Mucosa of gallbladder (tissue), 1 donor: ENCODE measurements at regions not wholly inside any gene's neighbourhood (a gene's known extent, or its start where the extent isn't known, plus 50 kb on each side); places are given as distances from the start of the nearest gene placed in this dataset.

Experiments
- DNase-seq: peaks from one replicate; pipeline ENCODE4 v3.0.0-alpha.2; 2020; ENCODE audit warnings: low spot score
- donor health status: DM: no; HTN: no; CAD: no.

DNA sequence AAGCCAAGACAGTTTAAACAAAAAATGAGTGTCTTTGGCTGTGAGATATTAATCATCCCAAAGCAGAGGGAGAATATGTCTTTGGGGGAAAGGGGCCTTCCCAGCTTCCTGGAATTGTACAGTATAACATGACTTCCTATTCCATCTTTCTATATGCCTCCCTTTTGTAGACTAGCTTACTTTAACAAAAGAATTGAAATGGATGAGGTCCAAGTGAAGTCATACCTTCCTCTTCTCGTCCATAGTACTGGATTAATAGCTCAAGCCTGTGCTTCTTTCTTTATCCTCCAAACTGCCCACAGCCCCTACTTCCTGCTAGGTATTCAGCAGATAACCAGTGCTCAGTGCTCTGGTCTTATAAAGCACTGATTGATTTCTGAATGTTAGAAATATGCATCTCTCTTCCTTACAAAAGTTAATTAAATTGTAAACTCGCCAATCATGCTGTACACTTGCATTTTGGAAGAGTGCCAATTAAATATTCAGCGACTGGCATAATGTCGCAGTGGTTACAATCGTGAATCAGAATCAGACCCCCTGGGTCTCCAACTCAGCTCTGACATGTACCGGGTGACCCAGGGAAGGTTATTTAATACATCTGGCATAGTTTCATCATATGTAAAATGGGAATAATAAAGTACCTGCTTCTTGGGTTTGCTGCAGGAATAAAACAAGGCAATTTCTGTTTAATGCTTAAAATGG, 325.1 kb downstream of the RND3 start:
- no peak for DNase-seq

DNA sequence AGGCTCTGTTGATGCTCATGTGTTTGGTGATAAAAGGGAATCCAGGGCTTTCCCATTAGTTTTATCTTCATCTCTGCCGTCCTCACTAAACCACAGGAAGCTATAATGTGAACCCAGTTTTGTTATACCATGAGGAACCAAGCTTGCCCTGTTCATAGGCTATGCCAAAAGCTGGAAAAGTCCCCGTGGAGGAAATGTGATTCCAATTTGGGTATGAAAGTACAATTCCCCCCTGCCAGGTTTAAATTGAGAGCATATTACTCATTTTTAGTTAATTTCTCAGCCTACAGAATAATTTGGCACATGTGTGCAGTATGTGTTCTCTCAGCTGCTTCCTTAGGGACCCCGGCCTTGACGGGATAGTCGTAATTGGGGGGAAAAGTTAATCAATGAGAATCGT, 327.4 kb downstream of the RND3 start:
- no peak for DNase-seq

DNA sequence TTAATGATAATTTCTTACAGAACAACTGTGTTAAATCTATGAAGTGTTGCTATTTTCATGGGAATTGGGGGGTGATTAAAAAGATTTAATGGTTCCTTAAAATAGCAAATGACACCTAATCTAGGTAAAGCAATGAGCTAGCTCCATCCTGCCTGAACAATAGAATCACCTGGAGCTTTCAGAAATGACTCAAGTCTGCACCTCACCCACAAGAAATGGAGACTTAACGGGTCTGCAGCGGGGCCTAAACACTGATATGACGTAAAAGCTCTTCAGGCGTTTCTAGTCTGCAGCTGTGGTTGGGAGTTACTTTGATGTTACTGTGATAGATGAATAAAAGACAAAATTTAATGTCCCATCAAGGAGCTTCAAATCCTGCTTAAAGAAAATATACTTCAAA, 328.2 kb downstream of the RND3 start:
- DNase-seq = no peak

DNA sequence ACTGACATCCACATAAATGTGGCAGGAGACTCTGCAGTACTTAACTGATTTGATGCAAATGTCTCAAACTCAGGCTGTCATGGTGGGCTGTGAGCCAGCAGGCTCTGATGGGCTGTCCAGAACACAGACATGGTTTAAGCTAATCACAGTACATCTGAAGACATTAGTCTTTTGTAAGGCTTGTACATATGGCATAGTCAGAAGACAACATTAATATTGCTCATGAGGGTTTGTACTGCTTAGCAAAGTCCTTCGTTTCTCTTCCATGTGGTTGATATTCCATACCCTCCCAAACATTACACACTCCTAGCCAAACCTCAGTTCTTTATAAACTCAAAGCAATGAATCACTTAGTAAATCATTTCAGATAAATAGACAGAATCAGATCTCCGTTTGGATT, 330.6 kb downstream of the RND3 start:
- no peak for DNase-seq

GRCh38 chr2:150156415-150156814, 331.1 kb downstream of the RND3 start:
- DNase-seq = no peak

GRCh38 chr2:150154308-150154797, 333.1 kb downstream of the RND3 start:
- DNase-seq = no peak

DNA sequence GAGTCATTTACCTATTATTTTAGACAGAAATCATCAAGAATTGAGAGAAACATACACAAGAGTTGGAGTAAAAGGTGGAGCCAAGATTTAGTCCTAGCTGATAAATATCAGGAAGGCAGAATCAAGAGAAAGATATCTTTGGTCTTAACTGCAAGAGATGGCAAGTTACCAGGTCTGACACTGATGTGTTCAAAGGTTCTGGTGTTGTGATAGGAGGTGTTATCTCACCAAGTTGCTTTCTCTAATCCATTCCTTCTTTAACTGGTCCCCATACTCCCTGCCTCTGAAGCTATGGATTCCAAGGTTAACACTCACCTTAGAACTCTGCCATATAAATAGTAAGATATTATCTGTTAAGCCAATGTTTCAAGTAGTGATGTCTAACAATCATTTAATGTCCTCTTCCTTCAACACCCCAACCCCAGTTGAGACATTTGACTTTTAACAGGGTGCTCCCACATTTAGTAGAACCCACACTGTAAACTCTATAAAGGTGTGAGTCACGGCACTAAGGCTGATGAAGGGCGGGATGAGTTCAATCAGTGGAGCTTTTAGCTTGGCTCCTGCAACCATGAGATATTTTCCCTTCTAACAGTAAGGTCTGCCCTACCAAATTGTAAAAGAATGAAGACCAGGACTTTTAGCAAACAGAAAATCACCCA, 333.7 kb downstream of the RND3 start:
- no peak for DNase-seq

- no peak for DNase-seq
These were observed 335.2 kb downstream of the RND3 start for GRCh38 chr2:150152230-150152629.

DNA sequence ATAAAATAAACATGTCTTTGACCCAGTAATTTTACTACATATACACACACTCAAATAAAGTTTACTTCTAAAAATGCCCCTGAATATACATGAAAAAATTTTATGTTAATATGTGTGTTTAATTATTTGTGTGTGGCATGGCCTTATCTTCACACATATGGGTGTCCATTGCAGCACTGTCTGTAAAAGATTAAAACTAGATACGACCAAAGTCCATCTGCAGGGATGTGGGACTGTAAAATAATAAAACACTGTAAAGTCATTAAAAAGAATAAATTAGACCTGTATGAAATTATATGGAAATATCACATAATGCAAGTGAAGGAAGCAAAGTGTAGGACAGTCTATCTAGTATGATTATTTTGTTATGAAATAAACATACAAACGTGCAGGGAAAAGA, 337.3 kb downstream of the RND3 start:
- DNase-seq = no peak

DNA sequence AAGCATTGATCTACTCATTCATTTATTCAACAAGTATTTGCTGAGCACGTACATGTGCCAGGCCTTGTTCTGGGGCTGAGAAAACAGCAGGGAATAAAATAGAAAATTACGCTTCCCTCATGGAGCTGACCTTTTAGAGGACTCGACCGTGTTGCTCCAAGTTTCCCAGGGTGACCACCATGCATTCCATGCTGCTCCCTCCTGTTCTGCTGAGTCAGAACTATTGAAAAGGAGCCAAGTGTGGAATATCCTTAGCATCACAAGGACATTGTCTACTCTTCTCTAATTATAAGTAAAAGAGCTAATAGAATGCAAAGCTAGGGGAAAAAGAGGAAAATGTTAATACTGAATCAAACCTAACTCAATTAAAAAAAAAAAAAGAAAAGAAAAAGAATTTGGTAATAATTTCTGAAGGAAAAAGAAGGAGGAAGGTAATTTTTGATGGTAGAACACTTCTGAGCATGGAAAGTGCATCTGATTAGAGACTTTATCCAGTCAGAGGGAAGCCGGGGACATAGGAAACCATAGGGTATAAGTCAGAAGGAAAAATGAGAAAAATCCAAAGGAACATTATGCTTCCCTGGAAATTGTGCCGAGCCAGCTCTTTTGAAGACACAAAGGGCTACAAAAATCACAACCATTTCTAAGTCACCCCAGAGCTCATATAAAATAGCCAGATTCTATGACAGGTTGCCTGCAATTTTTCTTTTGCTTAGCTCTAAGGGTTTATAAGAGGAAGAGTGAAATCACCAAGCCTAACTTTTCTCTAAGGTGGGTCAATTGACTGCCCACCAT, 339.4 kb downstream of the RND3 start:
- DNase-seq = no peak

GRCh38 chr2:150146879-150147278, 340.6 kb downstream of the RND3 start:
- DNase-seq = no peak

- no peak for DNase-seq
These were observed 342.2 kb downstream of the RND3 start for GRCh38 chr2:150145299-150145692.

GRCh38 chr2:150144546-150145298, 342.7 kb downstream of the RND3 start:
- DNase-seq = no peak

GRCh38 chr2:150143087-150143536, 344.4 kb downstream of the RND3 start:
- DNase-seq = no peak

DNA sequence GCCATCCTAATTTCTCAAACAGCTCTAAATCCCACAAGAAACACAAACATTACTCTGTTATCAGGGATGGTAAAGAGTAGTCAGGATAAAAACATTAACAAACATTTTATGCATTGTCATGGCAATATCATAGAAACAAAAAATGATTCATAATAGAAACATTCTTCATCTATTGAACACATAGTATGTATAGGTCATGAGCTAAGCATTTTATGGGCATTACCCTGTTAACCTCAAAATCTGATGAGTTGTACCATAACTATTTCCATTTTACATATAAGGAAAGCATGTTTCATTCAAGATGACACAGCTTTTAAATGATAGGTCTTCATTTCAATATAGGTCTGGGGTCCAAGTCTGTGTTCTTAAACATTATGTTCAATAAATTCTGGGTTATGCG, 344.9 kb downstream of the RND3 start:
- DNase-seq = no peak

- no peak for DNase-seq
These were observed 346.1 kb downstream of the RND3 start for GRCh38 chr2:150141226-150142001.

DNA sequence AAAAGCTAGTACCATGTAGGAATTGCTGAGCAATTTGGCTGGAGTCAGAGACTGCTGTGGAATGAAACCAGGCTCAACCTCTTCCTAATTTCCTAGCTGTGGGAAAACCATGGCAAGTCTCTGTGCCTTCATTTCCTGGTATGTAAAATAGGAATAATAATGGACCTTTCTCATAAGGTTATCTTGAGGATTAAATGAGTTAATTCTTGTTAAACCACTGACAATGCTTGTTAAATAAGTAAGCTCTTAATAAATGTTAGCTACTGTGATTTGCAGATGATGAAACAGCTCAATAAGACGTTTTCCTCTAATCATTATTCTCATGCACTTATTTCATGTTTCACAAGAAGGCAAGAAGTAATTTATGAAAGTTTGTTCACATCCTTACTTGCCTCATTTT, 346.7 kb downstream of the RND3 start:
- no peak for DNase-seq

GRCh38 chr2:150138587-150138986, 348.9 kb downstream of the RND3 start:
- no peak for DNase-seq

DNA sequence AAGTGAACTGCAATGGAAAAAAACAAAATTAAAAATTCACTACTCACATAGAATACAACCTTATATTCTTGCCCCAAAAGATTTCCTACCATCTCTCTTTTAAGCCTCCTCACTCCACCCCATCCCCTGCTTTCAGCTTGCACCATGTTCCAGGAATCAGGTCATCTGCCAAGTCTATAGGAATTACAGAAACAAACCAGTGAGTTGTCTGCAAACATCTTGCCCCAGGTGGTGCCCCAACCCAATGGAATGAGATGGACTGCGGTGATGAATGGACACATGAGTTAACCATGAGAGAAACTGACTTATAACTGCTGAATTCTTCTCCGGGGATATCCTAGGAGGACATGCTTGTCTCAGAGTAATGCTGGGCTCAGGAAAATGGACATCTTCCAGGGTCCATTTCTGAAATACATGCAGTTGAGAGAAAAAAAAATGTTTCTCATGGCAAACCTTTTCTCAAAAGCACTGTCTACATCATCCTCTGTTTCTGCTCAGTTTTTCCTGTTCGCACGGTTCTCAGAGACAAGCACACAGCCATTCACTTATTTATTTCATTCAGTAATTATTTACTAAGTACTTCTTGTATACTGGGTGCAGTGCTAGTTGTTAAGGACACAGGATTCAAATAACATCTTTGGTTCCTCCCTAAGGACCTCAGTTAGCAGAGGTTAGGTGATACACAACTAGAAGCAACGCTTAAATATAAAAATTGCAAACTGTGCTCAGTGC, 350.0 kb downstream of the RND3 start:
- DNase-seq = no peak

DNA sequence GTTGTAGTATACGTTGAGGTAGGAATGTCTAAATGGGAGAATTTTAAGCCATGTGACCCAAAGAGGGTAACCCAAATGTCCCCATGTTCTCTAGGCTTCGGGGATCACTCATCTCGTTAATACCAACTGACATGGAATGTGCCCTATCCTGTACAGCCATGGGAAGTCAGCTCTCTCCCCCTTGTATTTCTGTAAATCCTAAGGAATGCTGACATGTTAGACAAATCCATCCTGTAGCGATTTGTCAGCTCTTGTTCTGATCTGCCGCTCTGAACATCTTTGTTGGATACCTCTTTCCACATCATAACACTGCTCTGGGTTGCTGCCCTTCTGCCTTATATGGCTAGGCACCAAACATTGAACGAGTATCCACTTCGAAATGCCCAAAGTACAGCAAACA, 350.6 kb downstream of the RND3 start:
- no peak for DNase-seq
